Upper lobe of left lung (tissue), 4 donors: ENCODE measurements at regions not wholly inside any gene's neighbourhood (a gene's known extent, or its start where the extent isn't known, plus 50 kb on each side); places are given as distances from the start of the nearest gene placed in this dataset.

Experiments
- EP300 ChIP-seq, 4 donors: sonication (generic); formaldehyde crosslinking; IDR thresholded peaks; one replicate each; pipeline ENCODE4 v1.5.1; 2017; ENCODE audit warnings: antibody characterized with exemption in 4 of 4, control low read depth in 2 of 4
- TF ChIP-seq, protein P1 (sequence below), 6 experiments: fragments of 450-650 bp in 4 of 6; fragments of 200-600 bp in 2 of 6; sonication (generic) in 2 of 6; IDR thresholded peaks; one replicate each; pipeline ENCODE4 v1.5.1; 2016 to 2019; ENCODE audit warnings: antibody characterized with exemption in 6 of 6

DNA sequence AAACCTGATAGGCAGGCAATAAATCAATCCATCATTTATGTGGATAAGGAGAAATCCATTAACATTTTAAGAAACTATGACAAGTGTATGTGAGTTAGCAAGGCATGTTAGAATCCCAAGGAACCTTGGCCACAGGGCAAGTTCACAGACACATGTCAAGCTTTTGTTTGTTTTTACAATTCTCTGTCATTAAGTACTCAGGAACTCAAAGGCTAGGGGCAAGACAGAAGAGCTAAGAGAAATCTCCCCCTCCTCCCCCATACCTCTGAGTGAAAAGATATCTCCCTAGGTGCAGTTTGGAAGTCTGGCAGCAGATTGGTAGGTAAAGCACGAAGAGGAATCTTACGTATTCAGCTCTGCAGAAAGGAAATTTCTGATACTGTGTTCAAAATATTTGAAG lies 348.1 kb downstream of the IRS1 start:
- TF ChIP-seq, protein P1, sequence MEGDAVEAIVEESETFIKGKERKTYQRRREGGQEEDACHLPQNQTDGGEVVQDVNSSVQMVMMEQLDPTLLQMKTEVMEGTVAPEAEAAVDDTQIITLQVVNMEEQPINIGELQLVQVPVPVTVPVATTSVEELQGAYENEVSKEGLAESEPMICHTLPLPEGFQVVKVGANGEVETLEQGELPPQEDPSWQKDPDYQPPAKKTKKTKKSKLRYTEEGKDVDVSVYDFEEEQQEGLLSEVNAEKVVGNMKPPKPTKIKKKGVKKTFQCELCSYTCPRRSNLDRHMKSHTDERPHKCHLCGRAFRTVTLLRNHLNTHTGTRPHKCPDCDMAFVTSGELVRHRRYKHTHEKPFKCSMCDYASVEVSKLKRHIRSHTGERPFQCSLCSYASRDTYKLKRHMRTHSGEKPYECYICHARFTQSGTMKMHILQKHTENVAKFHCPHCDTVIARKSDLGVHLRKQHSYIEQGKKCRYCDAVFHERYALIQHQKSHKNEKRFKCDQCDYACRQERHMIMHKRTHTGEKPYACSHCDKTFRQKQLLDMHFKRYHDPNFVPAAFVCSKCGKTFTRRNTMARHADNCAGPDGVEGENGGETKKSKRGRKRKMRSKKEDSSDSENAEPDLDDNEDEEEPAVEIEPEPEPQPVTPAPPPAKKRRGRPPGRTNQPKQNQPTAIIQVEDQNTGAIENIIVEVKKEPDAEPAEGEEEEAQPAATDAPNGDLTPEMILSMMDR (IDR thresholded peaks at IDR 0.05) = no peak
- TF ChIP-seq EP300 (IDR thresholded peaks at IDR 0.05) = no peak
